ENCODE measurements at regions not wholly inside any gene's neighbourhood (a gene's known extent, or its start where the extent isn't known, plus 50 kb on each side); places are given as distances from the start of the nearest gene placed in this dataset.
"Not testable (repeated sequence)": the region's sequence is repeated elsewhere in the genome, so short reads cannot be mapped to it uniquely, and the experiment has no call there.

GRCh38 chr10:2767293-2767692, 300.1 kb upstream of the PFKP start:
- TF ChIP-seq, protein P1, sequence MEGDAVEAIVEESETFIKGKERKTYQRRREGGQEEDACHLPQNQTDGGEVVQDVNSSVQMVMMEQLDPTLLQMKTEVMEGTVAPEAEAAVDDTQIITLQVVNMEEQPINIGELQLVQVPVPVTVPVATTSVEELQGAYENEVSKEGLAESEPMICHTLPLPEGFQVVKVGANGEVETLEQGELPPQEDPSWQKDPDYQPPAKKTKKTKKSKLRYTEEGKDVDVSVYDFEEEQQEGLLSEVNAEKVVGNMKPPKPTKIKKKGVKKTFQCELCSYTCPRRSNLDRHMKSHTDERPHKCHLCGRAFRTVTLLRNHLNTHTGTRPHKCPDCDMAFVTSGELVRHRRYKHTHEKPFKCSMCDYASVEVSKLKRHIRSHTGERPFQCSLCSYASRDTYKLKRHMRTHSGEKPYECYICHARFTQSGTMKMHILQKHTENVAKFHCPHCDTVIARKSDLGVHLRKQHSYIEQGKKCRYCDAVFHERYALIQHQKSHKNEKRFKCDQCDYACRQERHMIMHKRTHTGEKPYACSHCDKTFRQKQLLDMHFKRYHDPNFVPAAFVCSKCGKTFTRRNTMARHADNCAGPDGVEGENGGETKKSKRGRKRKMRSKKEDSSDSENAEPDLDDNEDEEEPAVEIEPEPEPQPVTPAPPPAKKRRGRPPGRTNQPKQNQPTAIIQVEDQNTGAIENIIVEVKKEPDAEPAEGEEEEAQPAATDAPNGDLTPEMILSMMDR (IDR thresholded peaks at IDR 0.05) = not testable (repeated sequence)
- not testable (repeated sequence) for TF ChIP-seq POLR2A (IDR thresholded peaks at IDR 0.05)

All from right lobe of liver (tissue), 4 donors.